ENCODE measurements at regions not wholly inside any gene's neighbourhood (a gene's known extent, or its start where the extent isn't known, plus 50 kb on each side); places are given as distances from the start of the nearest gene placed in this dataset.
A peak's percentile ranks its signal among the peaks of the same experiment; 100 is the strongest.

DNA sequence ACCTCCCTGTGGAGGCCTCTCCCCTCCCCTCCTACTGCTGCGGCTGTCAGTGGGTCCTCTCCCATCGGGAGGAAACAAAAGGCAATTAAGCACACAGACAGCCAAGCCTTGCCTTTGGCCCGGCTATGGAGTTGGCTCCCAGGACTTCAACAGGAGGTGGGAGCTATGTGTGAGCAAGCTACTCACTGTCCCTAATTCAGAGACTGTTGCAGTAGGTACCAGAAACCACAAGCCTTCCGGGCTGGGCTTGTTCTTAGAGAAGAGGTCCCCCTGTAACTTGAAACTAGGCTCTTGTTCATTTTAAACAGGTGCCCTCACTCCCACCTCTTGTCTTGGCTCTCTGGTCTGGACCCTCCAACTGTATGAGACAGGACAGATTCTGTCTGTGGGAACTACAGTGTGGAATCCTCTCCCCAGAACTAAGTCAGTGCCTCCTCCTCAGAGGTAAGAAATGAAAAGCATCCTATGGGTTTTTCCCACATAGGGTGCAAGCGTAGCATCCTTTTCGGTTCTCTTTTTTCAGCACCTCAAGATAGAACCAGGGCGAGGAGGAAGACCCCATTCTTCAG is 561.1 kb downstream of the EBF1 start:
- ATAC-seq = no peak
- no peaks in the 10 kb centered on the region for H3K9me3 ChIP-seq (ENCODE audit: control insufficient read depth, insufficient read depth, low read length)
- H3K36me3 ChIP-seq (ENCODE audit: control insufficient read depth, insufficient read depth, low read length) = no peaks in the 10 kb centered on the region
- no peaks in the 10 kb centered on the region for H3K4me1 Mint-ChIP-seq
- peaks cover 2 to 16% of the 10 kb centered on the region in 2 donors for H3K27me3 Mint-ChIP-seq (ENCODE audit: low read depth in 2 of 2)
- H3K4me3 ChIP-seq (ENCODE audit: low read length) = no peak overlapping the region
- no peak overlapping the region for H3K27ac Mint-ChIP-seq
- 36% methylated on average over 7 of the region's 7 CpGs for WGBS (ENCODE audit: insufficient coverage)
- H3K36me3 Mint-ChIP-seq = no peaks in the 10 kb centered on the region
- H3K27ac ChIP-seq (ENCODE audit: low read length) = no peak overlapping the region
- TF ChIP-seq, protein P1, sequence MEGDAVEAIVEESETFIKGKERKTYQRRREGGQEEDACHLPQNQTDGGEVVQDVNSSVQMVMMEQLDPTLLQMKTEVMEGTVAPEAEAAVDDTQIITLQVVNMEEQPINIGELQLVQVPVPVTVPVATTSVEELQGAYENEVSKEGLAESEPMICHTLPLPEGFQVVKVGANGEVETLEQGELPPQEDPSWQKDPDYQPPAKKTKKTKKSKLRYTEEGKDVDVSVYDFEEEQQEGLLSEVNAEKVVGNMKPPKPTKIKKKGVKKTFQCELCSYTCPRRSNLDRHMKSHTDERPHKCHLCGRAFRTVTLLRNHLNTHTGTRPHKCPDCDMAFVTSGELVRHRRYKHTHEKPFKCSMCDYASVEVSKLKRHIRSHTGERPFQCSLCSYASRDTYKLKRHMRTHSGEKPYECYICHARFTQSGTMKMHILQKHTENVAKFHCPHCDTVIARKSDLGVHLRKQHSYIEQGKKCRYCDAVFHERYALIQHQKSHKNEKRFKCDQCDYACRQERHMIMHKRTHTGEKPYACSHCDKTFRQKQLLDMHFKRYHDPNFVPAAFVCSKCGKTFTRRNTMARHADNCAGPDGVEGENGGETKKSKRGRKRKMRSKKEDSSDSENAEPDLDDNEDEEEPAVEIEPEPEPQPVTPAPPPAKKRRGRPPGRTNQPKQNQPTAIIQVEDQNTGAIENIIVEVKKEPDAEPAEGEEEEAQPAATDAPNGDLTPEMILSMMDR (IDR thresholded peaks at IDR 0.05) = no peak
- no peaks in the 10 kb centered on the region for H3K27me3 ChIP-seq (ENCODE audit: control insufficient read depth, insufficient read depth, low read length)
- peaks cover 5% of the 10 kb centered on the region for H3K4me1 ChIP-seq (ENCODE audit: control insufficient read depth, insufficient read depth, low read length)
- peak in 1 of 2 donors; percentile 7 for DNase-seq
- H3K4me3 Mint-ChIP-seq = no peak overlapping the region
- intact Hi-C loops (cut with micrococcal nuclease) = no loop called here
- H3K9me3 Mint-ChIP-seq = no peaks in the 10 kb centered on the region

DNA sequence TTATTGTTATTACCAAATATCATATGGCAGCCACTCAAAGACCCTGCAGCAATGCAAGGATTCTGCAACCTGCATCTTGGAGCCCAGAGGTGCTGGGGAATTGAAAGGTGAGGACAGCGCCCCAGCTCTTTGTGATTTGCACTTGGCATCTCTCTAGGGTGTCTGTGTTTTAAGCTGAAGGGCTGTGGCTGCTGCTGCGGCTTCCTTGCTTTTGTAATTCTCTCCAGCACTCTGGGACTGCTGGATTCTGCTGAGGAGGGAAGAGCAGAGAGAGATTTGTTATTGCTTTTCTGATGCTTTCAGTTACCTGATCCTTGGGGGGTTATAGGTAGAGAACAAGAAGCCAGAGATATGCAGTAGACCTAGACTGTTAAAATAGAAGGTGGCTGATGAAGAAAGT is 562.4 kb downstream of the EBF1 start:
- H3K27ac ChIP-seq (ENCODE audit: low read length) = no peak overlapping the region

DNA sequence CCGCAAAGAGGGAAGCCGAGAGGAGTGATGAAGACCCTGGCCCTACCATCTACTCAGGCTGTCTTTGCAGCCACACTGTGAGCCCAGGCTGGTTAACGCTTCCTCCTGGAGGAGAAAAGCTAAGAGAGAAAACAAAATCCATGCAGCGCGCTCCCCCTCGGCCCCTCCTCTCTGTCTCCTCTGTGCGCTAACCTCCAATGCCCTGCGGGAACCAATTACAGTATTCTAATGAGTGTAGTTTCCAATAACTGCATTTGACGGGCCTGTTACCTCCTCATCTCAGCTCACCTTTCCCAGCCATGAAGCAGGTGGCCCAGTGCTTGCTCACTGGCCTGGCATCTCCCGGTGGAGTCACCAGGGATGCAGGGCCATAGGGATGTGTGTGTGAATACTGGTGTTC is 565.5 kb downstream of the EBF1 start:
- ATAC-seq (no peak), DNase-seq (no peak)
- Mint-ChIP-seq H3K9me3 (no peaks in the 10 kb centered on the region), H3K27me3 (ENCODE audit: low read depth in 2 of 2) (peaks cover 2 to 16% of the 10 kb centered on the region in 2 donors), H3K36me3 (no peaks in the 10 kb centered on the region), H3K4me1 (no peaks in the 10 kb centered on the region), H3K4me3 (no peak overlapping the region), H3K27ac (no peak overlapping the region)
- peaks cover 5% of the 10 kb centered on the region for H3K4me1 ChIP-seq (ENCODE audit: control insufficient read depth, insufficient read depth, low read length)
- TF ChIP-seq, protein P1 (IDR thresholded peaks at IDR 0.05) = no peak
- H3K4me3 ChIP-seq (ENCODE audit: low read length) = no peak overlapping the region
- intact Hi-C loops (cut with micrococcal nuclease) = no loop called here
- H3K27ac ChIP-seq (ENCODE audit: low read length) = no peak overlapping the region
- no peaks in the 10 kb centered on the region for H3K36me3 ChIP-seq (ENCODE audit: control insufficient read depth, insufficient read depth, low read length)
- no peaks in the 10 kb centered on the region for H3K27me3 ChIP-seq (ENCODE audit: control insufficient read depth, insufficient read depth, low read length)
- WGBS (ENCODE audit: insufficient coverage) = 94% methylated on average over 10 of the region's 10 CpGs
- H3K9me3 ChIP-seq (ENCODE audit: control insufficient read depth, insufficient read depth, low read length) = no peaks in the 10 kb centered on the region

More for the DNA sequence above, 562.4 kb downstream of the EBF1 start:
- Histone ChIP-seq H3K27me3 (ENCODE audit: control insufficient read depth, insufficient read depth, low read length) (no peaks in the 10 kb centered on the region), H3K4me1 (ENCODE audit: control insufficient read depth, insufficient read depth, low read length) (peaks cover 5% of the 10 kb centered on the region), H3K9me3 (ENCODE audit: control insufficient read depth, insufficient read depth, low read length) (no peaks in the 10 kb centered on the region), H3K4me3 (ENCODE audit: low read length) (no peak overlapping the region), H3K36me3 (ENCODE audit: control insufficient read depth, insufficient read depth, low read length) (no peaks in the 10 kb centered on the region)
- Mint-ChIP-seq H3K4me1 (no peaks in the 10 kb centered on the region), H3K27ac (no peak overlapping the region), H3K36me3 (no peaks in the 10 kb centered on the region), H3K4me3 (no peak overlapping the region), H3K9me3 (no peaks in the 10 kb centered on the region), H3K27me3 (ENCODE audit: low read depth in 2 of 2) (peaks cover 2 to 16% of the 10 kb centered on the region in 2 donors)
- ATAC-seq (no peak), DNase-seq (no peak)
- intact Hi-C loops (cut with micrococcal nuclease) = no loop called here
- WGBS (ENCODE audit: insufficient coverage) = 91% methylated on average over 2 of the region's 2 CpGs
- TF ChIP-seq, protein P1 (IDR thresholded peaks at IDR 0.05) = no peak

DNA sequence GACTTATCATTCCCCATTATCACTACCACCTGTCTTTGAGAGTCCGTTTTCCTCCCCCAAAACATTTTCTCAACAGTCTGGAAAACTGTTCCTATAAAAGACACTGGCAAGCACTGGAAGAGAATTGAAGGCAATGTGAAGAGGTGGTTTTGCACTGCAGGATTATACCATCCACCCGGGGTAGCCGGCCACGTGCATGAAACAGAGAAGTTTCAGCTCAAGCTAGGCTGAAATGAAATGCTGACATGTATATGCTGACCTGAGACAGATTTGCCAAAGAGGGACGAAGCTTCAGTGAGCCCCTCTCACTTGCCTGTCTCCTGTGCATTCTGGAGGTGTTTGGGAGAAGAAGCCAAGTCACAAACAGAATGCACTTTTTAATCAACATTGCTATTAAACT is 567.0 kb downstream of the EBF1 start:
- H3K27ac ChIP-seq (ENCODE audit: low read length) = no peak overlapping the region
- no peaks in the 10 kb centered on the region for H3K36me3 ChIP-seq (ENCODE audit: control insufficient read depth, insufficient read depth, low read length)
- Mint-ChIP-seq H3K27ac (no peak overlapping the region), H3K9me3 (no peaks in the 10 kb centered on the region), H3K4me3 (no peak overlapping the region), H3K36me3 (no peaks in the 10 kb centered on the region), H3K27me3 (ENCODE audit: low read depth in 2 of 2) (peaks cover 2 to 11% of the 10 kb centered on the region in 2 donors), H3K4me1 (no peaks in the 10 kb centered on the region)
- DNase-seq (no peak), ATAC-seq (no peak)
- no peaks in the 10 kb centered on the region for H3K4me1 ChIP-seq (ENCODE audit: control insufficient read depth, insufficient read depth, low read length)
- WGBS (ENCODE audit: insufficient coverage) = 84% methylated on average over 4 of the region's 5 CpGs
- TF ChIP-seq, protein P1 (IDR thresholded peaks at IDR 0.05) = no peak
- no peak overlapping the region for H3K4me3 ChIP-seq (ENCODE audit: low read length)
- H3K27me3 ChIP-seq (ENCODE audit: control insufficient read depth, insufficient read depth, low read length) = no peaks in the 10 kb centered on the region
- intact Hi-C loops (cut with micrococcal nuclease) = no loop called here
- no peaks in the 10 kb centered on the region for H3K9me3 ChIP-seq (ENCODE audit: control insufficient read depth, insufficient read depth, low read length)

Measured in natural killer cell (primary cell).